Thyroid gland (tissue), 4 donors: ENCODE measurements at regions not wholly inside any gene's neighbourhood (a gene's known extent, or its start where the extent isn't known, plus 50 kb on each side); places are given as distances from the start of the nearest gene placed in this dataset.

Experiments
- CTCF ChIP-seq, 6 experiments: fragments of 200-600 bp in 3 of 6; fragments of 450-650 bp in 3 of 6; sonication (generic) in 3 of 6; IDR thresholded peaks; one replicate each; pipeline ENCODE4 v1.5.1; 2016 to 2019; ENCODE audit warnings: antibody characterized with exemption in 6 of 6, mild to moderate bottlenecking in 2 of 6, inconsistent platforms in 1 of 6, moderate library complexity in 1 of 6
- POLR2A ChIP-seq, 2 donors: fragments of 450-650 bp; IDR thresholded peaks; one replicate each; pipeline ENCODE4 v1.6.1; 2017; ENCODE audit warnings: antibody characterized with exemption in 2 of 2, mild to moderate bottlenecking in 2 of 2, moderate library complexity in 1 of 2

GRCh38 chr17:77303620-77304019 is 162.9 kb downstream of the SEC14L1 start:
- no peak for TF ChIP-seq CTCF (IDR thresholded peaks at IDR 0.05)
- TF ChIP-seq POLR2A (IDR thresholded peaks at IDR 0.05), result no peak
